NB4 (cell line): ENCODE measurements at regions not wholly inside any gene's neighbourhood (a gene's known extent, or its start where the extent isn't known, plus 50 kb on each side); places are given as distances from the start of the nearest gene placed in this dataset.

Experiments
- TF ChIP-seq, protein P1 (sequence below): IDR thresholded peaks from one replicate; pipeline ENCODE4 v1.5.1; 2012; ENCODE audit warnings: low read depth, low read length
- TF ChIP-seq, protein P2 (sequence below): IDR thresholded peaks from 2 replicates; pipeline ENCODE4 v1.6.1; 2011; ENCODE audit warnings: low read depth, low read length

DNA sequence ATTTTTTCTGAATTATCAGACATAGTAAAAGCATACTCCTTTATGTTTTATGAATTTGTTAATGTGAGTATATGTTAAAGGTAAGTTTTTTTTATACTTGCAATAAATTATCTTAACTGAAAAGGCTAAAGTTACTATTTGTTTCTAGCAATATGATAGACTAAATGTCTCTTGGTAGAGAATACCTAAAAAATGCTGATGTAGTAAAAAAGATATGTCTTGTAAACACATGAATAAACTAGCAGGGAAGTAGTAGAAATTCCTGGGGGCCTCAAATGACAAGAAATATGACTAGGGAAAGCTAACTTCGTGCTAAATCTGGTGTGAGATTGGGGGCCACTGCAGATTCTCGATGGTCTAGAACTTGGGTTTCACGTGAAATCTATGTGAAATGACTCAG is 188.1 kb upstream of the CACNA1E start:
- TF ChIP-seq, protein P1, sequence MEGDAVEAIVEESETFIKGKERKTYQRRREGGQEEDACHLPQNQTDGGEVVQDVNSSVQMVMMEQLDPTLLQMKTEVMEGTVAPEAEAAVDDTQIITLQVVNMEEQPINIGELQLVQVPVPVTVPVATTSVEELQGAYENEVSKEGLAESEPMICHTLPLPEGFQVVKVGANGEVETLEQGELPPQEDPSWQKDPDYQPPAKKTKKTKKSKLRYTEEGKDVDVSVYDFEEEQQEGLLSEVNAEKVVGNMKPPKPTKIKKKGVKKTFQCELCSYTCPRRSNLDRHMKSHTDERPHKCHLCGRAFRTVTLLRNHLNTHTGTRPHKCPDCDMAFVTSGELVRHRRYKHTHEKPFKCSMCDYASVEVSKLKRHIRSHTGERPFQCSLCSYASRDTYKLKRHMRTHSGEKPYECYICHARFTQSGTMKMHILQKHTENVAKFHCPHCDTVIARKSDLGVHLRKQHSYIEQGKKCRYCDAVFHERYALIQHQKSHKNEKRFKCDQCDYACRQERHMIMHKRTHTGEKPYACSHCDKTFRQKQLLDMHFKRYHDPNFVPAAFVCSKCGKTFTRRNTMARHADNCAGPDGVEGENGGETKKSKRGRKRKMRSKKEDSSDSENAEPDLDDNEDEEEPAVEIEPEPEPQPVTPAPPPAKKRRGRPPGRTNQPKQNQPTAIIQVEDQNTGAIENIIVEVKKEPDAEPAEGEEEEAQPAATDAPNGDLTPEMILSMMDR = no peak
- TF ChIP-seq, protein P2, sequence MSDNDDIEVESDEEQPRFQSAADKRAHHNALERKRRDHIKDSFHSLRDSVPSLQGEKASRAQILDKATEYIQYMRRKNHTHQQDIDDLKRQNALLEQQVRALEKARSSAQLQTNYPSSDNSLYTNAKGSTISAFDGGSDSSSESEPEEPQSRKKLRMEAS = no peak
